HFF-Myc (cell line): ENCODE measurements at regions not wholly inside any gene's neighbourhood (a gene's known extent, or its start where the extent isn't known, plus 50 kb on each side); places are given as distances from the start of the nearest gene placed in this dataset.
A peak's percentile ranks its signal among the peaks of the same experiment; 100 is the strongest.
"Not testable (repeated sequence)": the region's sequence is repeated elsewhere in the genome, so short reads cannot be mapped to it uniquely, and the experiment has no call there.

ENCODE experiments used
- DNase-seq: peaks from one replicate; pipeline ENCODE4 v3.0.0-alpha.2; 2011; ENCODE audit warnings: low read depth; ENCODE audit errors: extremely low read depth
- H3K4me3 ChIP-seq: replicated peaks from 2 replicates; pipeline ENCODE4 v1.5.1; 2011; ENCODE audit warnings: low read depth, mild to moderate bottlenecking, control low read depth, low read length

DNA sequence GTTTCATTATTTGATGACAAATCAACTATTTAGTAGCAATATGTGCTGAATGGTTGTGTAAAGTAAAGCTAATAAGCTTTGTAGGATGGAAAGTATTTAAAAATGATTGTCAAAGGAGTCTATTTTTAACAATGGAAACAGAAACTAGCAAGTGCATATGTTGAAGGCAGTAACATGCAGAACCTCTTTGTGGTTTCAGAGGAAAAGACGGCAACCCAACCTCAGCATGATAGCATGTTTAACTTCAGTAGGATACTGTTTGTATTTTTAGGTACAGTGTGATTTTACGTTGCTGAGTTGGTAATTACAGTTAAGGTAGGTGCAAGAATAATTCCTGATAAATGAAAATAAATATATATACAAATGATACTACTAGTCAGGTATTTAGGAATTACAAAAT is 545.4 kb downstream of the CDY1 start:
- not testable (repeated sequence) for DNase-seq, H3K4me3 ChIP-seq

DNA sequence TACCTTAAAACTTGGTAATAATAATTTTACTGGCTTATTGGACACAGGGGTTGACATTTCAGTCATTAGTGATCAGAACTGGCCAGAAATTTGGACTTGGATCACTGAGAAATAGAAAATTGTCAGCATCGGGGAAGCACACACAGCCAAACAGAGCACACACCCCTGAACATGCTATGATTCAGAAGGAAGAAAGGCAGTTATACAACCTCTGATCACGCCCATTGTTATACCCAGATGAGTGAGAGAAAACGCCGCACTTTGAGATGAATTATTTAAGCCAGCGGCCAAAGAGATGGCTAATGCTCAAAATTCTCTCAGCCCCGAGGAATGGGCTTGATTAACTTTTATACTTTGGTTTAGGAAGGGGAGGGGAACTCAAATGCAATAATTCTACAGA is 557.4 kb downstream of the CDY1 start:
- DNase-seq, H3K4me3 ChIP-seq: not testable (repeated sequence)

DNA sequence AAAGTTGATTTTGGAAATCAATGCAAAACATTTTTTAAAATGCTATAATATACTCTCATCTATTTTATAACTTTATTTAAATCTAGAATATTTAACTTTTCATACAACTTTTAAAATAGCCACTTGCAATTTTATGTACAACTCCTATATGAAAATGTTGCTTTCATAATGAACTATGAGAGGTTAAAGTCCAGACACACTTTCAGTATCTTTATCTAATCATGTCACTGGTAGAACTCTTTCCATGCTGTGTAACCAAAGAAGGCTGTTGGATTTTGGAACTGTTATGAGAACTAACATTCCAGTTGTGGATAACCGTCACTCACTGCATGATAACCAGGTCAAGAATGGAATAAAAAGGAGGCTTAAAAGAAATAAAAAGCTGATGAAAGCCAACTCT is 603.1 kb downstream of the CDY1 start:
- DNase-seq, H3K4me3 ChIP-seq: not testable (repeated sequence)

DNA sequence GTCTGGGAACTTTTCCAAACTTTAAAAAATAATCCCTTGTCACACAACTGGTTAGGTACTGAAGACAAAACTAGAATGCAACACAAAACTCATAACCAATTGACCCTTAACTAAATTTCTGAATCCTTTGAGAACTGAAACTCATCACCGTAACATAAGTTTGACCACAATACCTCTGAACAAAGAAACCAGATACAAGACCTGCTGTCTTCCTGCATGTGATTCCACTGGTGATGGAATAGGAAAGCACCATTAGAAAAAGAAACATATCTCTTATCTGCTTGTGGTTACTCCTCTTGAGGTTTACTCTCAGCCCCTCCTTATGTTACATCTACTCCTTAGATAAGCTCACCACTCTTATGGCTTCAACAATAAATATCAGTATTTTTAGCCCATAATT is 603.6 kb downstream of the CDY1 start:
- not testable (repeated sequence) for H3K4me3 ChIP-seq, DNase-seq

DNA sequence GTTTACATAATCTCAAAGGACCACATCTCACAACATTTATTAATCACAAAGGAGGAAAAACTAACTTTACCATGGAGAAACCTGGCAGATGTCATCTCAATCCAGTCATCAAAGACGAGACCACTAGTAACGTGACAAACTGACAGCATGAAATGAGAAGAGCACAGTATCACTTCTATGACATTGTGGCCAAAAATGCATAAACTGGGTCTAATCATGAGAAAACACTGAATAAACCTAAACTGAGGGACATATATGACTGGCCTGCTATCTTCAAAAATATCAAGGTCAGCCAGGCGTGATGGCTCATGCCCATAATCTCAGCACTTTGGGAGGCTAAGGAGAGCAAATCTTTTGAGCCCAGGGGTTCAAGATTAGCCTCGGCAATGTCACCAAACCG is 619.0 kb downstream of the CDY1 start:
- not testable (repeated sequence) for H3K4me3 ChIP-seq, DNase-seq

DNA sequence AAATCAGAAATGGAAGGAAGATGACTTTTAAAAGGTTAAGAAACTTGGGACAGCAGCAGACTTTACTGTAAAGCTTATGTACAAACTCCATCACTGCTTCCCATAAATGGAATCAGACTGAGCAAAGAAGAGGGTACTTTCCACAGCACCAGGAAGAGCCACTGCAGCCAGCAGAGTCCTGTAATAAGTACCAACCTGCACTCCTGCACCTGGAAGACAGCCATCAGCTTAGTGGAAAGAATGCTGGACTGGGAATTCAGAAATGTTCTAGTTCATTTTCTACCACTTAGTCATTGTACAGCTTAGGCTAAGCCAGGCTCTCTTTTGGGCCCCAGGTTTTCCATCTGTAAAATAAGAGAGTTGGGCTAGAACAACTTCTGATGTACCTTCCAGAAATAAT is 632.3 kb downstream of the CDY1 start:
- not testable (repeated sequence) for DNase-seq

DNA sequence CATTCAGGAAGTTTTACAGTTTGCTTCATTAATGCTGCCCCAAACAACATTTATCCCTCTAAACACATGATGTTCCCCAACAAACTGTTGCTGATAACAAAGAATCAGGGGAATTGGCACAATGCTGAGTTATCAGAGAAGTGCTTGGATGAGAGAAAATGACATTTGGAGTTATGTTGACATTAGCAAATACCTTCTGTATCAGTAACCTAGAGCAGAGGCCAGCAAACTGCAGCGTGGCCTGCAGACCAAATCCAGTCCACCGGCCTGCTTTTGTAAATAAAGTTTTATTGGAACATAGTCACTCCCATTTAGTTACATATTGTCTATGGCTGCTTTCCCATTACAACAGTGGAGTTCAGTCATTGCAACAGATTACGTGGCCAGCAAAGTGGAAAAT is 643.5 kb downstream of the CDY1 start:
- not testable (repeated sequence) for H3K4me3 ChIP-seq, DNase-seq

More for the DNA sequence above, 632.3 kb downstream of the CDY1 start:
- H3K4me3 ChIP-seq = not testable (repeated sequence)

DNA sequence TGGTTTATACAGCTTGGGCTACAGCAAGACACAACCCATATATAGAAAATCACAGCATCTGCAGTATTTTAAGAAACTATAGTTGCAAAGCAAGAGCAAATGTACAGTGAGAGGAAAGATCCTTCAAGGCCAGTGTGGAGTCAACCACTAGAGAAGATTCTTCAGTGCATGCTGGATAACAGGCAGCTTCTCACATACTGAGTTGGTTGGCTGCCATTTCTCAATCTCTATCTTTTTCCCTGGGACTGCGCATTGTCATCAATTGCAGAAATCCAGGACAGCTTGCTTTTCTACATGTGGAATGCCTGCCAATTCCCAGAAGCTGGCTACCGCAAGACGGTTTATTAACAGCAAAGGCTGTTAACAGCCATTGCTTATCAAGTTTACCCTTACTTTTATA is 646.5 kb downstream of the CDY1 start:
- H3K4me3 ChIP-seq, DNase-seq: not testable (repeated sequence)

DNA sequence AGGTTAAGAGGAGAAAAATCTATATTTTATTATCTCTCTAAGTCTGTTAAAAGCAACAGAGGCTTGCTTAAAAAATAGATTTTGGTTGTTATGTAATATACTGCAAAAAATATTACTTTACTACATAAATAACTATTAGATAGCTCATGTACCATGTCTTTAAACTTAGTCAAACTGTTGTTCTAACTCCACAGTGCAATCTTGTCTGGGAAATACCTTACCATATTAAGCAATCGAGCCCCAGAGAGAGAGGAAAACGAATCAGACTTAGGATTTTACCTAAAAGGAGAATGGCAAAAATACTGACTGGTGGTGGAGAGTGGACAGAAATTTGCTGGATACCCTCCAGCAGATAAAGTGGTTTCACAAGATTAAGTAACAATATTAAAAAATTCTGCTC is 647.0 kb downstream of the CDY1 start:
- DNase-seq, H3K4me3 ChIP-seq: not testable (repeated sequence)

DNA sequence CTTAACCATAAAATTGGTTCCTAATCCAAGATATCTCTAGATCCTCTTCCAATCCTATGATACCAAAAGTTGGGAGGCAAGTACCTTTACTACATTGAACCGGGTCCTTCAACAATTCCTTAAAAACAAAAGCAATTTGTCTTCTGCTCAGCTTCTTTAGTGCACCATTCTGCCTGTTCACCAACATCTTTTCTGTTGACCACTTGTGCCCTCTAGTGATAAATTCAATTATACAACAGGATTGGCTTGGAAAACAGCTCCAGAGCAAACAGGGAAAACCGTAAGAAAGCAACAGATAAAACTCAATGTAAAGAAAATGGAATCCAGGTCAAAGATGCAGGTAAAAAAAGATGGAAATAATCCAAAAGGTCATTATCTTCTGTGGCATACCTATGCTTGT is 651.2 kb downstream of the CDY1 start:
- H3K4me3 ChIP-seq, DNase-seq: not testable (repeated sequence)

DNA sequence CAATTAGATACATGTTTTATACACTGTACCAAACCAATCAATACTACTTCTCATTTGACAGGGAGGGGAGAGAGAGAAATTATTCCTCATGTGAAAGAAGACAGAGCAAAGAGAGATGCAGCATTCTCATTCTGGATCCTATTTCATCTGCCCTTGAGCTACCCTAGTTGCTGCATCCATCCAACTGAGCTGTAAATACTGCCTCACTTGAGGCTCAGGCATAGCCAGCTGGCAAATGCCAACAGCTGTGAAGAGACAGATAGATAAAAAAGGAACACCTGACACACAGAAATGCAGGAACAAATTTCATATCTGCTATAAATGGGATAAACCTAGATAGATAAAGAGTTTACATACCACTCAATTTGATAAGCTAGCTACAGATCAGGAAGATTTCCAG is 684.1 kb downstream of the CDY1 start:
- not testable (repeated sequence) for DNase-seq, H3K4me3 ChIP-seq

DNA sequence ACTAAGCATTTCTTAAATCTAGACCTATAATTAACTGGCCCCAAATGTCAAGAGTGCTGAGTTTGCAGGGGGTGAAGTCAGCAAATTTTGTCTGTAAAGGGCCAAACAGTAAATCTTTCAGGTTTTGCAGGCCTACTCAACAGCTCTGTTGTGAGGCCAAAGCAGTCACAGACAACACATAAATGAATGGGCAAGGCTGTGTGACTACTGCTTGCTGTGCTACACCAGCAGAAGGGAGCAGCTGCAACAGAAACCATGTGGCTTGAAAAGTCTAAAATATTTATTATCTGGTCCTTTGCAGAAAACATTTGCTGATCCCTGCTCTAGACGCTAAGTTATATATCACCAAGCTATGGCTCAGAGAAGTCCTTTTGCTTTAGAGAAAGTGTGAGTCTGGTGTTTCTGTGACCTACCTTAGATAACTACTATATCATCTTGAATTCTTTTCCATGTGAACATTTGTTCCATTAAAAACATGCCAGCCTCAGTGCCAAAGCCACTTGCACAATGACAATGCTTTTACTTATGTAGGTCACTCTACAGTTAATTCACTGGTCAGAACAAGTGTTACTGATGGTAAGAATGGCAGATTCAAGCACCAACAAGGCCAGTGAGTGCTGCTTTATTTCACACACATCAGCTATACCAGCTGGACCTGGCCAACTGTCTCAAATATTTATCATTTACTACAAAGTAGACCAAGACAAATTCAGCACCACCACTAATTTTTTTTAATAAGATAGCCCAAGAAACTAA is 684.9 kb downstream of the CDY1 start:
- not testable (repeated sequence) for H3K4me3 ChIP-seq, DNase-seq

DNA sequence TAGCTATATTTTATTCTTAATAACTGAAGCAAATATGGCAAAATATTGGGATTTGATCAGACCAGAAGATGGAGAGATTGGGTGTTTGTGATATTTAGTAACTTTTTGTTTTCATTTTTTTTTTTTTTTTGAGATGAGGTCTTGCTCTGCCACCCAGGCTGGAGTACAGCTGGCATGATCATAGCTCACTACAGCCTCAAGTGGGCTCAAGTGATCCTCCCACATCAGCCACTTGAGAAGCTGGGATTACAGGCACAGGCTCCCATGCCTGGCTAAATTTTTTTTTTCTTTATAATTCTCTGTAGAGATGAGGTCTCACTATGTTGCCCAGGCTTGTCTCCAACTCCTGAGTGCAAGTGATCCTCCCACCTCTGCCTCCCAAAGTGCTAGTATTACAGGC is 686.4 kb downstream of the CDY1 start:
- DNase-seq, H3K4me3 ChIP-seq: not testable (repeated sequence)

DNA sequence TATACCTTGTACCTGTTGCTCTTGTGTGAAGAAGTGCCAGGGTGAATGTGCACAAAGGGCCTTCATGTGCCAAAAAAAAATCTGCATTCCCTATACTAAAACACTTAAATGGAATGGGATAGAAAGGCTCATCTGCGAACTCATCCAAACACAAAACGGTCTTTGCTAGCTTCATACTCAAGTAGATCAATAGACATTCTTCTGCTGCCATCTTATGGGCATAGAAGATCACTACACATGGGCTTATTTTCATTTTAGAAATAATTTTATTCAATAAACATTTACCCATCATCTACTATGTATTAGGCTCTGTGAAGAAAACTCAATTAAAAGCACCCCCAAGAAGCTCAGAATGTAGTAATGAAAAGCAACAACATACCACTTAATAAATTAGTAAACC is 693.1 kb downstream of the CDY1 start:
- peak; percentile 0 for DNase-seq
- not testable (repeated sequence) for H3K4me3 ChIP-seq

DNA sequence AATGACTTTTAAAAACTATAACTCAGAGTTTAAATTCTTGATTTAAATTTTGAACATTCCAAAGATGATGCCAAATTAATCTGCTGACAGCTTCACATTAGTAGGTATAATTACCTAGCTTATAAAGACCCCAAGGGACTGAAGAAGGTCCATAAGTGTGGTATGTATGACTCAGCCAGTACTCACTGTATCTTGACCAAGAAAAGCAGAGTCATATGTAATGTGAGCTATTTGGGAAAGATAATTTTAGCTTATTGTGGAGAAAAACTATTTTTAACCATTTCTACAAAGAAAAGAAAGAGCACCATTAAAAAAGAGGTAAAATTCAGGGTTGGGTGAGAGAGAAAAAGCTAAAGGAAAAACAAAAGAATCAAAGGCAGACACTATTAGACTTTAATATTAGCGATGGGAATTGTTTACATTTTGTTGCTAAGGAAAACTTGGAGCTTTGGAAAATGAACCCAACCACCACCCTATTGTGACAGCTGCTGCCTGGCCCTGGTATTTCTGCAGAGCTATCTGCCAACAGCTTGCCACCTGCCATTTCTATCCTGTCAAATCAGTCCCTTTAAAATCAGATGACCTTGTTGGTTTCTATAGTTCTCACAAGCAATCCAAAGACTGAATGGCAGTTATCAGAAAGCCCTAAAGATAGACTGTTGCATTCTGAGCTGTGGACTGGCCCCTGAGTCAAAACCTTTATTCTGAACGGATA is 697.7 kb downstream of the CDY1 start:
- H3K4me3 ChIP-seq, DNase-seq: not testable (repeated sequence)

DNA sequence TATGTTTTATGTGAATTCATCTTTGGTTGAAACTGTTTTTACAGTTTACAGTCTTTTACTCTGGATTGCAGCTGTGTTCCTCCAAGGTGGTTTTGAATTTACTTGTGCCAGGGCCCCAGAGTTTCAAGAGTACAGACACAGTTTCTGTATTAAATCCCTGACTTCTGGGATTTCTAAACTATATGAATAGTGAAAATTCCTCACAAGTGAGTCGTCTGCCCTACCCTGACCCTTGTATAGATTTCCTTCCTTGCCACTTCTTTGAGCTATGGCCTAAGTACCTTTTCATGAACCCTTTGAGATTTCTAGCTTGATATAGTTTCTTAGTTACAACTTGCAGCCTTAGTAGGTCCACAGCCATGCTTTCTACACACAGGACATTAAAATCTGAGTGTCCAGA is 700.8 kb downstream of the CDY1 start:
- DNase-seq, H3K4me3 ChIP-seq: not testable (repeated sequence)

DNA sequence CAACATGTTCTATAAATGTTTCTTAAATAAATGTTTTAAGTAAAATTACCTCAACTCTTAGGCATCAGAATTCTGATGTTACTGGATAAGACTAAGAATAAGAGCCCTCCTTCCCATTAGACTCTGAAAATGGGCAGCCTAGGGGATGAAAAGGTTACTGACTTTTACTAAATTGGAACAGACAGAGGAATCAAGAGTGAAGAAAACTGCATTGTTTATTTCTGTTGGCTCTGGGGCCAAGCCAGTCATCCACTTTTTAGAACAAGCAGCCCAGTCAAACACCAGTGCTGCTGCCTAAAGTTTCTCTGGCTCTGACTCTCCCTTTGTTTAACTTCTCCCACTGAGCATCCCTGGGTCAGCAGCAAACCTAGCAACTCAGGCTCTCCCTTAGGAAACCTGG is 731.0 kb downstream of the CDY1 start:
- DNase-seq, H3K4me3 ChIP-seq: not testable (repeated sequence)
